PC-9 (cell line): ENCODE measurements at regions not wholly inside any gene's neighbourhood (a gene's known extent, or its start where the extent isn't known, plus 50 kb on each side); places are given as distances from the start of the nearest gene placed in this dataset.

ENCODE experiments used
- EZH2 ChIP-seq: fragments of 200-600 bp; sonication (generic); IDR thresholded peaks from 2 replicates; pipeline ENCODE4 v1.8.0; 2017; ENCODE audit warnings: antibody characterized with exemption, low read depth
- TF ChIP-seq, protein P1 (sequence below): fragments of 200-600 bp; sonication (generic); conservative IDR thresholded peaks from 2 replicates; pipeline ENCODE4 v1.6.1; 2017; ENCODE audit warnings: mixed run types, antibody characterized with exemption, mild to moderate bottlenecking, moderate library complexity

DNA sequence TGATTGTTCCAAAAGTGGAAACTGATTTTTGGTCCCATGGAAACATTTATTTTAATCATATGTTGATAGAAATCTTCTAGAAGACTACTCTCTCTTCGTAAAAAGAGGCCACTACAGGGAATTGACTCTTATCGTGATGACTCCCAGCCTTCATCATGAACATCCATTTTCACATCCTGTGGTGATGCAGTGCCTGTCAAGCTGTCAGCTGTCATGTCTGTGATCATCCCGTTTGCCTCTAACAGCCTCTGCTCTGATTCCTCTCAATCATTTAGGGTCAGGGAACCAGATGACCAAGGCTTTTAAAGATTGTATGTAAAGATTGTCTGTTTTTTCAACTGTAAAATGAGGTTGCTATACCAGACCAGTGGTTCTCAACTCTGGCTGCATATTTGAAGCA is 419.0 kb upstream of the MGAT4C start:
- TF ChIP-seq, protein P1, sequence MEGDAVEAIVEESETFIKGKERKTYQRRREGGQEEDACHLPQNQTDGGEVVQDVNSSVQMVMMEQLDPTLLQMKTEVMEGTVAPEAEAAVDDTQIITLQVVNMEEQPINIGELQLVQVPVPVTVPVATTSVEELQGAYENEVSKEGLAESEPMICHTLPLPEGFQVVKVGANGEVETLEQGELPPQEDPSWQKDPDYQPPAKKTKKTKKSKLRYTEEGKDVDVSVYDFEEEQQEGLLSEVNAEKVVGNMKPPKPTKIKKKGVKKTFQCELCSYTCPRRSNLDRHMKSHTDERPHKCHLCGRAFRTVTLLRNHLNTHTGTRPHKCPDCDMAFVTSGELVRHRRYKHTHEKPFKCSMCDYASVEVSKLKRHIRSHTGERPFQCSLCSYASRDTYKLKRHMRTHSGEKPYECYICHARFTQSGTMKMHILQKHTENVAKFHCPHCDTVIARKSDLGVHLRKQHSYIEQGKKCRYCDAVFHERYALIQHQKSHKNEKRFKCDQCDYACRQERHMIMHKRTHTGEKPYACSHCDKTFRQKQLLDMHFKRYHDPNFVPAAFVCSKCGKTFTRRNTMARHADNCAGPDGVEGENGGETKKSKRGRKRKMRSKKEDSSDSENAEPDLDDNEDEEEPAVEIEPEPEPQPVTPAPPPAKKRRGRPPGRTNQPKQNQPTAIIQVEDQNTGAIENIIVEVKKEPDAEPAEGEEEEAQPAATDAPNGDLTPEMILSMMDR = no peak
- no peak for TF ChIP-seq EZH2
